Activated CD4-positive, alpha-beta T cell treated with anti-CD3 and anti-CD28 coated beads, Interleukin-2, amount 50 U/mL, for 24 hours (primary cell): ENCODE measurements at regions not wholly inside any gene's neighbourhood (a gene's known extent, or its start where the extent isn't known, plus 50 kb on each side); places are given as distances from the start of the nearest gene placed in this dataset.
"Not testable (repeated sequence)": the region's sequence is repeated elsewhere in the genome, so short reads cannot be mapped to it uniquely, and the experiment has no call there.

Experiments
- DNase-seq, 2 donors: peaks; one replicate each; pipeline ENCODE4 v3.0.0-alpha.2; 2020; ENCODE audit warnings: low read depth in 1 of 2, low spot score in 1 of 2

DNA sequence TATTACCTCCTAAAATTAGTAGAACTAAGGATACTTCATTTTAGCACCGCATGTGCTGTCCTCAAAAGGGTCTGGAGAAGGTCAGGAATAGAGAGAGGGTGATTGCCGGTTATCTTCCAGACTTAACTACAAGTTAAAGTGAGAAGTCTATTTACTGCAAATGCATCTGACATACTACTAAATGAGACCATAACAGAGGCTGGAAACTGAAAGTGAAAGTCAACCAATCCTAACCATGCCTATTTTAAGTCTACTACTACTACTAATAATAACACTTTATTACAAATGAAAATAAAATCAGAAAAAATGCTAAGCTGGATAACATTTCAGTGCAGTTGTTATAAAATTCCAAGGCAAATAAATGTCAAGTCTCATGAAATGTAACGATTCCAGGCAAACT lies 244.7 kb downstream of the KIF20B start:
- DNase-seq = no peak

DNA sequence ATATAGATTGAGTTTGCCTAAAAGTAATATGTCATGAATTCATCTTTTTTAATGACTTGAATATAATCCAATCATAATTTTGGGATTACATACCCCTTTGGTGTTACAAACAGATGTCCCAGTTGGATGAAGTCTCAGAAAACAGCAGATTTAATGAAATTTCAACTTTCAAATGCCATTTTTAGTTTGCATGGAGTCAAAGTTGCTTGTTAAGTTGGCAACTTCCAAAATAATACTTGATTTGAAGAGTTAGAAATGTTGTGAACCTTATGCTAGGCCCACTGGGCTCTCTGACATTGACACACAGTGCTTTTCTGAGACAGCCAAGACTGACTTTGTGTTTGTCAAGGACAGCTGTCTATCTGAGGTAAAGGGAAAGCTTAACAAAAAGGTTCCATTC lies 248.1 kb downstream of the KIF20B start:
- no peak for DNase-seq

DNA sequence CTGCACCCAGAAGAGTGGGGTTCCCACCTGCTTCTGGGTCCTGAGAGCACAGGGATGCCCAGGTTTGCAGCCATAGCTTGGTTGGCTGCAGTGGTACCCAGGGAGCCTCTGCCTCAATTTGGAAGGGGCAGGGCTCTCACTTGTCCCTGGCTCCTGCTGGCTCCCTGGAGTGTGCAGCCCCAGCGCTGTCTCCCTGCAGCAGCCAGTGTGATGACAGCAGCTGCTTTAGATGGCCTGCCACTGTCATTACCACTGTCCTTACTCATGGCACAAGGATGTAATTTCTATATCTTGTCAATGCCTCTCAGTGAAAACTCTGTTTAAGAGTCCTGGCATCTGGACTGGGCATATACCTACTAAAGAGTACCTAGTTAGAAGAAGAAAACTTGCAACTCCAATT lies 250.9 kb downstream of the KIF20B start:
- DNase-seq = no peak

DNA sequence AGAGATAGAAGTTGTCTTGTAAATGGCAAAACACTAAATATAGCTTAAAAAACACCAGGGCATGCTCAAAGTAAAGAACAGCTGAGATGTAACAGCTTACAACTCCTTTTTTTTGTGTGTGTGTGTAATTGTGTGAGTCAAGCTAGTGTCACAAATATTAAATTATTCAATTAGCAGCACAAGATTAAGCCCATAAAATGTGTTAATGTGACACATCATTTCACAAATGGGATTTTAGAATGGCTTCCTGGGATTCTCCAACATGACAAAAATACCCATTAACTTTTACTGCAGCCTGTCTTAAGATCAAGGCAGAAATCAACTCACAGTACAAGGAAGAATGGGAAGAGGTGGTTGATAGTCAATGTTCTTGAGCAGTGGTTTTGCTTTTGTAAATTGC lies 251.4 kb downstream of the KIF20B start:
- no peak for DNase-seq

DNA sequence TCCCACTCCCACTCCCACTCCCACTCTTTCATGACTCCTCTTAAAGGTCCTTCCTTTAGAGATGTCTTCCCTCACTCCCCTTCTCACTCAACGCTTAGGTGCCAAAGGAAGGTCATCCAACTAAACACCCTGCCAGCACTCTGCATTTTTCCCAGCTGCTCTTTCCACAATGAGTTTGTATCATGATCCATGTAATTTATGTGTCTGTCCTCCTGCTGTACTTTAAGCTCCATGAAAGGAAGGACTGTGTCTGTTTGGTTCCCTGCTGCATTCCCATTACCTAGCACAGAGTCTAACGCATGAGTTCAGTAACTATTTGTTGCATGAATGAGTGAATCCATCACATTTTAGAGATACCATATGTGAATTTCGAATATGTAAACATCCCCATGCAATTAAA lies 252.7 kb downstream of the KIF20B start:
- DNase-seq = no peak

DNA sequence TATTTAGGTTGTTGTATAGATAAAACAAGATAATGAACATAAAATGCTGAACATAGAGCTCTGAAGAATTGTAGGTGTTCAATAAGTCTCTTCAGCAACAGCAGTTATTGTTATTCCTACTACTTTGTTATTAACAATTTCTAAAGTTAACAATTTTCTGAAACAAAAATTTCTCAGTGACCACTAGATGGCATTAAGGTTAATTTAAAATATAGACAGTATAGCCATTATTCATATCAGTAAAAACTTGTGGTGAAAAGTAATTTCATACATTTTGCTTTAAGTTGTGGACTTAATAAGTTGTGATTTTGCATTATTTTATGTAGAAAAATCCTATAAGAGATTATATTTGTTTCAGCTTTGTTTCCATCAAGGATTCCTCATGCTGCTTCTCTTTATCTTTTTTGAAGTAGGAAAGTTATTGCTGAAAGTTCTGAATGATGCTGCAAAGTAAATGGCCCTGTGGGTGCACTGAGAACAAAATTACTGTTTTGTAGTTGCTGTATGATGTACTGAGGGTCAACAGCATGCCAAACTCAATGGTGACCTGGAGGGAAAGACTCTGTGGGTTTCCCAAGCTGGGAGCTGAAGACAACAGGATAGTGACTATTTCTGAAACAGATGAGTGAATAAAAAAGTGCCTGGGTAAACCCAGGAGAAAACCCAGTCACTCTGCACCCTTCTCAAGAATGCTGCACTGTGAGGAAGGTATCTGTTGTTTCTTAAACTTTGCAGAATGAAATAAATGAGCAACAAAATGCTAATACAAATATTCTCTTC lies 253.6 kb downstream of the KIF20B start:
- DNase-seq = no peak

DNA sequence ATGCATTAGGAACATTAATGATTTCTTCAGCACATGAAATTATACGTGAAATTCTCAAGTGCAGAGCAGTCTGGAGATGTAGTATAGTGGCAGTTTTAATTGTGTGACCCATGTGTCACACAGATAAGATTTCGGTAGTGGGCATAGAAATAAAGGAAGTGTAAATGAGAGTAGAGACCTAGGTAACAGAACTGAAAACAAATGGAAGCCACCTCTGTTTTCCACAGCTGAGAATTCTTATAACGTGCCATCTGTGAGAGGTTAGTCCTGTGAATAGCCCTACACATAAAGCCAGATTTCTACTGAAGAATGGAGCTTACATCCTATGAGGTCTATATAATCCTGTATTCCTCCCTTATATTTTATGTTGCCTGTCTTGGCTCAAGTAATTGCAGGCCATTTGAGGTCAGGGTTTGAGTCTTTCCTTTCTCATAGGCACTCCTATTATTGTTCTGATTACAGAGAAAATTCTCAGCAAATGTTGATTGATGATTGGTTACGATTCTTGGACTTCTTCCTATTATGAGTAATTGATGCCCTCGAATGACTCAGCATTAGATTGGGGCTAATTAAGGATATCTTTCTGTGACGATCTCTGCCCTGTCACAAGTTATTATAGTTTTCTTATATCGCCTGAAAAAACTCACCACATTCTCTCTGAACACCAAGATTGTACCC lies 258.2 kb downstream of the KIF20B start:
- DNase-seq = no peak

DNA sequence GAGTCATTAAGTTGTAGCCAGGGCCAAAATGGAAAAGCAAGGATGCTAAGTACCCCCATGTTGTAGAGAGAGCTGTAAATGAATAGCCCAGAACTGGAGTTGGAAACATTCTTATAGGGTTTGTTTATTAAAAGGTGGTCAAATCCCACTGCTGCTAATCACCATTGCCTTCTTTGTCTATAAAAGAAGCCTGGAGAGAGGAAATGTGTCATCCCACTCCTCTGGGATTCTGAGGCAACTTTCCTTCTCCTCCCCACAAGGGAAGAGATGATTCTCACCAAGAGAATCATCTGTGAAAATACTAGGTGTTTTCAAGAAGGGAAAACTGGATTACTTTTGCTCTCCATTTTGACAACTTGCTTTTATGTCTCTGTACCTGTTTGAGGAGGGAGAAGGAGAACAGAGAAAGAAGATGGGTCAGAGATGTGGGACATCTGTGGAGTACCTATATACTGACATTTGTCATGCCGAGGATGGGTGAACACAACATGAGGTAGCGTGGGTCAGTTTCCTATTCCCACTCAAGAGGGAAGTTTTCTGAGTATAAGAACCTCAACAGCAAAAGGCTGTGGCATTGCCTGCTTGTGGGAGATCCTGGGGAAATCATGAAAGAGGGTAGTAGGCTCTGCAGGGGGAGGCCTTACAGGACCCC lies 262.2 kb downstream of the KIF20B start:
- no peak for DNase-seq

DNA sequence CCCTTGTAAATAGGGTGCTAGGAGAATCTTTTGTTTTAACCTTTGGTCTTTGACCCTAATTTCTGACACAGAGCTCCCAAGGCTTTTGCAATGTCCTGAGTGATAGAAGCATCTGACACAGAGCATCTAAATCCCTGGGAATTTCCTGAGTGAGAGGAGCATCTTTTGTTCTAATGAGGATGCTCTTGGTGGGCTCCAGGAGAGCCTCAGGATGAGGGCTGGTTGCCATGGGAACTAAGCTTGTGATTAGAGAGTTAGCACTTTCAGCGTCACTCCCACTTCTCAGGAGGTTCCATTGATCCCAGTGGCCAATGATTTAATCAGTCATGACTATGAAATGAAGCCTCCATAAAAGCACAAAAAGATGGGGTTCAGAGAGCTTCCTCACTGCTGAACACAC lies 264.8 kb downstream of the KIF20B start:
- DNase-seq = no peak

DNA sequence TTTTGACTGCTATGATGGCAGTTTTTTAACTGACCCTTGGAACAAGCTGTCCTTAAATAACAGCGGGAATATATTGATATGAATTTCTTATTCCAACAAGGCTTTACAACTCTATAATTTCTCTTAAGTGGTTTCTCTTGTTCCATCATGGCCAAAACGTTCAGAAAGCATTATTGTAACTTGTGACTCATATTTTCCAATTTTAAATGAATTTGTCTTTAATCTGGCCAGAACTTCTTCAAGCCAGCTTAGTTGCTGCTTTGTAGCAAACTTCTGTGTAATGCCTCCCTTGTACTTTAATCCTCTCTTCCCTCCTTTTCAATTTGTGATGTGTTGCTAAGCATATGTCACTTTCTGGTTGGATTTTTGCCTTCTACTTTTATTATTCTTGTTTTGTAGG lies 271.9 kb downstream of the KIF20B start:
- no peak for DNase-seq

DNA sequence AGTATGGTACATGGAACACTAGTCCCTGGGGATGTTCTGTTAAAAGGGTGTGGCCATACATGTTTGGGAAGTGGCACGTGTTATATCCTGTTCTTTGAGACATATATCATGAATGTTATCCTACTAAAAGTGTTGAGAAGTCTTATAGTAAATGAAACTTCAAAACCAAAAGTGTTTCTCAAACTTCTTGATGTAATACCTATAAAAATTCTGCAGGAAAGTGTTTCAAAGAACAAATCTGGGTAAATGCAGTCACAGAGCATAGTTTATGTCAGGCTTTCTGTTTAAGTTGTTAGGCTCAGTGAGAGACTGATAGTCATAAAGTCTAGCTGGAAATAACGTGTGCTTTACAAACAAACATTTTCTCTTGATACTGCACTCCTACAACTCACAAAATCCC lies 273.7 kb downstream of the KIF20B start:
- DNase-seq = no peak

DNA sequence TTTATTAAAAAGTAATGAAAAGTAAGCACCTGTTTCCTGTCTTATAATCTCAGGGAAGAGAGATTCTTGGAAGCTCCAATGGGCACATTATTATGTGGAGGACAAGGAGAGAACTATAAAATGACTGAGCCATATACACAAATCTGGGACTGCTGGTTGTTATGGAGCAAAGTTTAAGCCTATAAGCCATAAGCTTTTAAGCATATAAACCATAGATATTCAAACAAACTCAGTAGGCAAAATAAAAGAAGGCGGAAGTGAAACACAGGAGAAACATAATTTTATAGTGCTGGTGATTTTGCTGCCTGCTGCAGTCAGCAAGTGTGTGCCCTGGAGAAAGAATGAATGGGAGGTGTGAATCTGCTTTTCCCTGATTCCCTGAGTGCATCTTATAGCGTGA lies 274.4 kb downstream of the KIF20B start:
- DNase-seq = no peak

DNA sequence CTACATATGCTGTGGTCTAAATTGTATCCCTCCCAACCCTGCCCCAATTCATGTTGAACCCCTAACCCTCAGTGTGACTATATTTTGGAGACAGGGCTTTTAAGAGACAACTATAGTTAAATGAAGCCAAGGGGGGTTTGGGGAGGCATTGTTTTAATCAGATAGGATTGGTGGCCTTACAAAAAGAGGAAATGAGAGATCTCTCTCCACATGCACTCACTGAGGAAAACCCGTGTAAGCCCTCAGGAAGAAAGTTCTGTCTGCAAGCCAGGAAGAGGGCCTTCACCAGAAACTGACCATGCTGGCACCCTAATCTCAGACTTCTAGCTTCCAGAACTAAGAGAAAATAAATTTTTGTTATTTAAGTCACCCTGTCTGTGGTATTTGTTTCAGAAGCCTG lies 276.7 kb downstream of the KIF20B start:
- DNase-seq = no peak

DNA sequence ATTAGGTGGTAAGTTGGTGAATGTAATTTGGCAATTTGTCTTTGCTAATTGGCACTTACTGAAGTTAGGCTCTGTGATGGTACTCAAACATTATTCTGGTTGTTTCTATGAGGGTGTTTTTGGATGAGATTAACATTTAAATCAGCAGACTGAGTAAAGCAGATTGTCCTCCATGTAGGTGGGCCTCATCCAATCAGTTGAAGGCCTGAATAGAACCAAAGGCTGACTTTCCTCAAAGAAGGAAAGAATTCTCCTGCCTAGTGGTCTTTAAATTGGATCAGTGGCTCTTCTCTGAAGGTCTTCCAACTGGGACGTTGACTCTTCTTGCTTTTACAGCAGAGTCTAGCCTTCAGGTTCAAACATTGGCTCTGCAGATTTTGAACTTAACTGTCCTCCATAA lies 278.3 kb downstream of the KIF20B start:
- DNase-seq = no peak

DNA sequence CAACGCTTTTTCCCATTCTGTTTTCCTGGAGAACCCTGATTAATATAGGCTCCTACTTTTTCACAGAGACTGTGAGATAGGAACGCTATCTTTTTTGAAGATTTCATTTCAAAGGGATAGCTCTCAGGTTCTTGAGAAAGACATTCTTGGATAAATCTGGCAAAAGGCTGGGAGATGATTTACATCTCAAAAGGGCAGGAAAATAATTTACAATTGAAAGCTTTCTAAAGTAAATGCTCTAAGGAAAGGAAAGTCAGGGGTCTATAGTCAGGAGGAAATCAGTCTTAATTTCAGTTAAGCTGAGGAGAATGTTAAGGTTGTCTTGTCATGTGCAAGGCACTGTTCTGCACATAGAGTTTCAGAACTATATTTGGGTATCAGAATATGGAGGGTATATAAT lies 278.8 kb downstream of the KIF20B start:
- no peak for DNase-seq

DNA sequence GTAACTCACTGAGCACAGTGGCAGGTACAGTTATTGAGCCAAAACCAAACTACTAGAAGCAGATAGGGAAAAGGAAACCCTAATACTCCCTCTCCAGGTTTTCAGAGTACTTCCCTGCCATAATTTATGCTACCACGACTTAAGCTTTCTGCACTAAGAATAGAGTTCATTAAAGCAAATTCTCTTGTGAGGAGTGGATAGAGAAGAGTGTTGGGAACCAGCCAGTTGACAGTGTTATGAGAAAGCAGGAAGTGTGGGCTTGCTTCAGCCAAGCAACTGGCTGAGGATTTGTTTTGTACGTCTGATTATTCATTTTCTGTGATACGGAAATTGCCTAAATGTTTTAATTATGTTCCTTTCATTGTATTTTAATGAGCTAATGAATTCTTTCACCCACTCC lies 280.5 kb downstream of the KIF20B start:
- DNase-seq = no peak

DNA sequence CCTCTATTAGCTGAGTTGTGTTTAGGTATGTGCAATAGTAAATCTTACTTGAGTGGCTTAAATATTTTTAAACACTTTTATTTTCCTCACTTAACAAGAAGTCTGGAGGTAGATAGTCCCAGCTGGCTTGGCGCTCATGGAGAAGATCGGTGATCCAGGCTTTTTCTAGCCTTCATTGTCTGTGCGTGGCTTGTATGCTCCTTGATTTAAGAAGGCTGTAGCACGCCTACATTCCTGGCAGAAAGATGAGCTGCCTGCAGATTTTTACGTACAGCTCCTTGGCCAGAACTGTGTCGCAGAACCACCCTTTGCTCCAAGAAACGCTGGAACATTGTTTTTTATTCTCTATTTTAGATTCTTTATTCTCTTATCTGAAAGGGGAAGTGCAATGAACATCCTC lies 284.1 kb downstream of the KIF20B start:
- no peak for DNase-seq

DNA sequence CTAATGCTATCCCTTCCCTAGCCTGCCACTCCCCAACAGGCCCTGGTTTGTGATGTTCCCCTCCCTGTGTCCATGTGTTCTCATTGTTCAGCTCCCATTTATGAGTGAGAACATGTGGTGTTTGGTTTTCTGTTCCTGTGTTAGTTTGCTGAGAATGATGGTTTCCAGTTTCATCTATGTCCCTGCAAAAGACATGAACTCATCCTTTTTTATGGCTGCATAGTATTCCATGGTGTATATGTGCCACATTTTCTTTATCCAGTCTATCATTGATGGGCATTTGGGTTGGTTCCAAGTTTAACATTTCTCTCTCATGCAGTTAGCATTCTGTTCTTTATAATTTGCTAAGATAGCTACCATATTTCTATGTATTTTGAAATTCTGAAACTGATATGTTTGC lies 287.0 kb downstream of the KIF20B start:
- not testable (repeated sequence) for DNase-seq

DNA sequence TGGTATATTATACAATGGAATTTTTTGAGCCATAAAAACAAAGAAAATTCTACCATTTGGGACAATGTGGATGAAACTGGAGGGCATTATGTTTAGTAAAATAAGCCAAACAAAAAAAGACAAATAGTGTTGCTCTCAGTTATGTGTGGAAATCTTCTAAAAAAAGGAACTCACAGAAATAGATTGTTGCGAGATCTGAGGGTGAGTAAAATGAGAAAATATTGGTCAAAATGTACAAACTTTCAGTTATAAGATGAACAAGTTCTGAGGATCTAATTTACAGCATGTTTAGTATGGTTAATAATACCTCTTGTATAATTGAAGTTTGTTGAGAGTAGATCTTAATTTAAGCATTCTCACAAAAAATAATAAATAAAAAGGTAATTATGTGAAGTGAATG lies 291.2 kb downstream of the KIF20B start:
- no peak for DNase-seq

DNA sequence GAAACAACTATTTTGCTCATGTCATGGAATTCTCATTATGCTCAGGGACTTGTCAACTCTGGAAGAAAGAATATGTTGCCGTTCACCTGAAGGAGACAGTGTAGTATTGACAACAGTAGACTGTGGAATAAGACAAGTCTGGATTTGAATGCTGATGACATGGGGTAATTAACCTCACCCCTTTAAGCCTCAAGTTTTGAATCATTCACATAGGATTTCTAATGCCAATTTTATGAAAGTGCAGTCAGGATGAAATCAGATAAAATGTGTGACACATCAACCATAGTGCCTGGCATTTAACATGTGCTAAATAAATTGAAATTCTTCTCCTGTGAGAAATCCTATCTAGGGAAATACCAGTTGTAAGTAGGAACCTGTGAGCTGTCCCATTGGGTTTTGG lies 305.8 kb downstream of the KIF20B start:
- no peak for DNase-seq

DNA sequence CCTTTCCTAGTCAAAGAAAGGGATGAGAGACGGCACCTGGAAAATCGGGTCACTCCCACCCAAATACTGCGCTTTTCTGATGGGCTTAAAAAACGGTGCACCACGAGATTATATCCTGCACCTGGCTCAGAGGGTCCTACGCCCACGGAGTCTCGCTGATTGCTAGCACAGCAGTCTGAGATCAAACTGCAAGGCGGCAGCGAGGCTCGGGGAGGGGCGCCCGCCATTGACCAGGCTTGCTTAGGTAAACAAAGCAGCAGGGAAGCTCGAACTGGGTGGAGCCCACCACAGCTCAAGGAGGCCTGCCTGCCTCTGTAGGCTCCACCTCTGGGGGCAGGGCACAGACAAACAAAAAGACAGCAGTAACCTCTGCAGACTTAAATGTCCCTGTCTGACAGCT lies 309.9 kb downstream of the KIF20B start:
- DNase-seq = not testable (repeated sequence)

DNA sequence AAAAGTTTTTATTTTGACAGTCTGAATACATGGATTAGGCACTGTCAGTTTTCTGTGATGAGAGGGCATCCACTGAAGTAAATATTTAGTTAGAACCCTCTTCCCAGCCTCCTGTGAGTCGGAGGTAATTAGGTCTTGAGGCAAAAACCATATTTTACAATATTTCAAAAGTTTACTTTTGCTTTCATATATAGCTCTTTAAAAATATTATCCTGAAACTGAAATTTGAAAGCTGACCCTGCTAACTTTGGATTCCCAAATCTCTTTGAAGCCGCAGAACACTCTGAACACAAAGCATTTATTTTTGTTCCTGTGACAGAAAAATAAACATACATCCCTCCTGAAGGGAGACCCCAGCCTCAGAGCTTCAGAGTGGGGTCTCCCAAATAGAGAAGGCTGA lies 317.4 kb downstream of the KIF20B start:
- no peak for DNase-seq

DNA sequence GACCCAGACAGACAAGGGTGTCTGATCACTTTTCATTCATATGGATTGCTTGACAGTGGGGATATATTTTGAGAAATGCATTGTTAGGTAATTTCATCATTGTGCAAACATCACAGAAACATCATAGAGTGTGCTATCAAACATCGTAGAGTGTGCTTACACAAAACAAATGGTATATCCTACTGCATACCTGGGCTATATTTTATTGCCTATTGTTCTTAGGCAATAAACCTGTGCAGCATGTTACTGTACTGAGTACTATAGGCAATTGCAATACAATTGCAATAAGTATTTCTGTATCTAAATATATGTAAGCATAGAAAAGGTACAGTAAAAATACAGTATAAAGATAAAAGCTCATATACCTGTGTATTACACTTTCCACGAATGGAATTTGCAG lies 319.1 kb downstream of the KIF20B start:
- no peak for DNase-seq
